GM12878 (cell line): ENCODE measurements at regions not wholly inside any gene's neighbourhood (a gene's known extent, or its start where the extent isn't known, plus 50 kb on each side); places are given as distances from the start of the nearest gene placed in this dataset.

ENCODE experiments used
- ATAC-seq: fragments of 200-7000 bp; cut with Tn5 transposase; 3 replicates; pipeline ENCODE4 v1.9.1; 2020; ENCODE audit warnings: mild to moderate bottlenecking, moderate library complexity
- BruUV-seq: library from RNA; stranded (reverse); fragments of 400-500 nt; replicated peaks from 2 replicates; lab custom pipeline; 2021; lab: Mats Ljungman, UMichigan
- CTCF ChIA-PET: fragments of 300-600 bp; sonication (Branson Sonifier 250); formaldehyde crosslinking; extraction: SDS; loops from one replicate; lab custom pipeline; 2021; ENCODE audit warnings: inconsistent platforms; lab: Yijun Ruan, JAX
- POLR2A ChIA-PET: fragments of 350-600 bp; formaldehyde crosslinking; extraction: SDS; loops from one replicate; lab custom pipeline; 2021; ENCODE audit warnings: inconsistent platforms; lab: Charles Lee
- RAD21 ChIA-PET: fragments of 300-600 bp; sonication (Branson Sonifier 250); formaldehyde crosslinking; loops from one replicate; lab custom pipeline; 2023; ENCODE audit warnings: antibody characterized with exemption; ENCODE audit not compliant: unreplicated experiment; lab: Charles Lee
- SMC1A ChIA-PET: fragments of 300-600 bp; sonication (Branson Sonifier 250); formaldehyde crosslinking; loops from one replicate; lab custom pipeline; 2023; ENCODE audit not compliant: unreplicated experiment, uncharacterized antibody; lab: Charles Lee
- DNase-seq: peaks from one replicate; pipeline ENCODE4 v3.0.0-alpha.2; 2011; ENCODE audit warnings: low read depth, low spot score
- FAIRE-seq: peaks from 3 replicates; lab custom pipeline; 2011; peaks lifted over from hg19 to GRCh38; lab: Jason Lieb, UNC
- H2AFZ ChIP-seq: 2 replicates; pipeline ENCODE4 v1.6.0; 2011; ENCODE audit warnings: low read depth, low read length, control low read depth; ENCODE audit not compliant: control insufficient read depth
- H3K27ac ChIP-seq: 2 replicates; pipeline ENCODE4 v1.5.1; 2011; ENCODE audit warnings: control low read depth; ENCODE audit not compliant: control insufficient read depth, insufficient read depth
- H3K27me3 ChIP-seq, 2 experiments: replicated peaks in 1 of 2; 2 replicates each; pipeline versions ENCODE4 v1.6.0 to v1.6.1; 2011; ENCODE audit warnings: low read length in 1 of 2; ENCODE audit not compliant: control insufficient read depth in 2 of 2, insufficient read depth in 2 of 2
- H3K36me3 ChIP-seq, 2 experiments: 2 replicates each; pipeline ENCODE4 v1.5.1; 2011; ENCODE audit warnings: low read length in 1 of 2; ENCODE audit not compliant: control insufficient read depth in 2 of 2, insufficient read depth in 2 of 2
- H3K4me1 ChIP-seq: 2 replicates; pipeline ENCODE4 v1.6.1; 2011; ENCODE audit warnings: mild to moderate bottlenecking, low read length, moderate library complexity, mixed read lengths; ENCODE audit not compliant: control insufficient read depth, insufficient read depth
- H3K4me2 ChIP-seq: 2 replicates; pipeline ENCODE4 v1.6.0; 2011; ENCODE audit warnings: control low read depth; ENCODE audit not compliant: control insufficient read depth, insufficient read depth
- H3K4me3 ChIP-seq: fragments of 200-600 bp; sonication (generic); 2 replicates; pipeline ENCODE4 v1.5.1; 2016
- H3K79me2 ChIP-seq: 2 replicates; pipeline ENCODE4 v1.6.0; 2011; ENCODE audit warnings: low read length; ENCODE audit not compliant: control insufficient read depth, insufficient read depth
- H3K9ac ChIP-seq: 2 replicates; pipeline ENCODE4 v1.8.0; 2011; ENCODE audit warnings: low read length, control low read depth, mixed read lengths; ENCODE audit not compliant: control insufficient read depth, insufficient read depth
- H3K9me3 ChIP-seq: replicated peaks from 3 replicates; pipeline ENCODE4 v1.5.1; 2011; ENCODE audit warnings: mild to moderate bottlenecking, low read length; ENCODE audit not compliant: control insufficient read depth, insufficient read depth
- H4K20me1 ChIP-seq: 2 replicates; pipeline ENCODE4 v1.6.0; 2011; ENCODE audit not compliant: control insufficient read depth, insufficient read depth
- CREM ChIP-seq: IDR thresholded peaks from 2 replicates; pipeline ENCODE4 v1.6.1; 2014; ENCODE audit warnings: antibody characterized with exemption, low read depth
- DPF2 ChIP-seq: fragments of 450-650 bp; IDR thresholded peaks from 2 replicates; pipeline ENCODE4 v1.6.1; 2017; ENCODE audit warnings: mild to moderate bottlenecking
- ETV6 ChIP-seq, 2 experiments: fragments of 450-650 bp in 1 of 2; IDR thresholded peaks in 1 of 2; conservative IDR thresholded peaks in 1 of 2; 2 replicates each; pipeline ENCODE4 v1.6.1; 2014; ENCODE audit warnings: antibody characterized with exemption in 1 of 2, borderline replicate concordance in 1 of 2, low read depth in 1 of 2, mild to moderate bottlenecking in 1 of 2, moderate library complexity in 1 of 2
- IKZF2 ChIP-seq, 2 experiments: fragments of 450-650 bp; IDR thresholded peaks; 2 replicates each; pipeline ENCODE4 v1.6.1; 2017; ENCODE audit warnings: mild to moderate bottlenecking in 2 of 2, moderate library complexity in 2 of 2
- KDM1A ChIP-seq: fragments of 200-600 bp; sonication (generic); IDR thresholded peaks from 2 replicates; pipeline ENCODE4 v1.6.1; 2016; ENCODE audit warnings: borderline replicate concordance
- PAX5 ChIP-seq: IDR thresholded peaks from 2 replicates; pipeline ENCODE4 v1.6.1; 2011; ENCODE audit warnings: low read depth, low read length, borderline replicate concordance
- RB1 ChIP-seq: fragments of 450-650 bp; formaldehyde crosslinking; IDR thresholded peaks from 2 replicates; pipeline ENCODE4 v1.6.1; 2017; ENCODE audit warnings: mild to moderate bottlenecking, borderline replicate concordance
- SIX5 ChIP-seq: IDR thresholded peaks from 2 replicates; pipeline ENCODE4 v1.6.1; 2011; ENCODE audit warnings: mild to moderate bottlenecking, low read depth, low read length, moderate library complexity; ENCODE audit not compliant: severe bottlenecking
- SPI1 ChIP-seq: IDR thresholded peaks from 2 replicates; pipeline ENCODE4 v1.6.1; 2011; ENCODE audit warnings: low read depth, mild to moderate bottlenecking, low read length, moderate library complexity, borderline replicate concordance; ENCODE audit not compliant: insufficient read depth
- SREBF1 ChIP-seq: IDR thresholded peaks from 2 replicates; pipeline ENCODE4 v1.6.1; 2012; ENCODE audit warnings: mild to moderate bottlenecking, low read length
- TARDBP ChIP-seq: IDR thresholded peaks from 2 replicates; pipeline ENCODE4 v1.6.1; 2016; ENCODE audit warnings: borderline replicate concordance
- YBX1 ChIP-seq: fragments of 450-650 bp; IDR thresholded peaks from 2 replicates; pipeline ENCODE4 v1.6.1; 2016; ENCODE audit warnings: antibody characterized with exemption
- YY1 ChIP-seq: IDR thresholded peaks from 2 replicates; pipeline ENCODE4 v1.6.1; 2011; ENCODE audit warnings: low read depth, mild to moderate bottlenecking, low read length
- WGBS: methylation state at CpG from one replicate; pipeline ENCODE4 v1.1.6; 2016; ENCODE audit warnings: low lambda C conversion rate; ENCODE audit not compliant: insufficient replicate concordance, insufficient coverage; ENCODE audit errors: missing lambda C conversion rate; 5-methylcytosine and 5-hydroxymethylcytosine counted together
- in situ Hi-C: fragments of 300-500 bp; cut with MboI; formaldehyde crosslinking; loops from 9 replicates; pipeline ENCODE4 v1.14.3; 2018; ENCODE audit warnings: mixed read lengths
- intact Hi-C: fragments of 100-400 bp; cut with micrococcal nuclease; formaldehyde crosslinking; loops from one replicate; pipeline ENCODE4 v1.14.2; 2022; ENCODE audit not compliant: unreplicated experiment
- TF ChIP-seq, protein P1 (sequence below): IDR thresholded peaks from 2 replicates; pipeline ENCODE4 v1.6.1; 2012; ENCODE audit warnings: low read depth, low read length, improper control_type of control experiment
- TF ChIP-seq, protein P2 (sequence below): fragments of 450-650 bp; IDR thresholded peaks from 2 replicates; pipeline ENCODE4 v1.6.1; 2017; ENCODE audit warnings: mild to moderate bottlenecking, low read depth, inconsistent platforms; ENCODE audit not compliant: poor library complexity, severe bottlenecking
- TF ChIP-seq, protein P3 (sequence below), 3 experiments: IDR thresholded peaks in 2 of 3; conservative IDR thresholded peaks in 1 of 3; 2 replicates each; pipeline ENCODE4 v1.5.1; 2011; ENCODE audit warnings: low read depth in 3 of 3, low read length in 3 of 3, mild to moderate bottlenecking in 3 of 3, control low read depth in 2 of 3, moderate library complexity in 2 of 3, inconsistent platforms in 1 of 3, mixed read lengths in 1 of 3; ENCODE audit not compliant: control insufficient read depth in 2 of 3, insufficient read depth in 1 of 3; ENCODE audit errors: extremely low read depth in 1 of 3
- TF ChIP-seq, protein P4 (sequence below): IDR thresholded peaks from 2 replicates; pipeline ENCODE4 v1.6.1; 2012; ENCODE audit warnings: low read depth, low read length, improper control_type of control experiment
- TF ChIP-seq, protein P5 (sequence below): IDR thresholded peaks from 2 replicates; pipeline ENCODE4 v1.6.1; 2012; ENCODE audit warnings: low read depth, low read length, improper control_type of control experiment

DNA sequence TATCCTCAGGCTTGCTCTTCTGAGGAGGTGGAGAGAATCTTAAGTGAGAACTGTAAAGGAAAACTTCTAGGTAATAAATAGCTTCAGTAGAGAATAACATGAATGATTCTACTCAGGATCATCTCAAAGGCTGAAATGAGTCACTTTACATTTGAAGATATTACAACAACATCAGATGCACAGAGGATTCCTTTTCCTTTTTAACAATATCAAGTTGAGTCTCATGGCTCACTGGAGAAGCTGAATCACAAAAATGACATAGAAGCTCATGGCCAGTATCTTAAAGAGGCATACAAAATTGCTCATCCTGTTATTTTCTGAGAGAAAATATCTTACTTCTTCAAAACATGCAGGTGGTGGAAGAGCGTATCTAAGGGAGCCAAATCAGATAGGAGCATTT is 72.5 kb upstream of the EMCN start:
- Histone ChIP-seq H3K27me3 (no peaks in the 10 kb centered on the region), H3K4me2 (no peak overlapping the region), H3K79me2 (no peaks in the 10 kb centered on the region), H3K9me3 (no peaks in the 10 kb centered on the region), H3K9ac (no peak overlapping the region), H3K36me3 (no peaks in the 10 kb centered on the region), H4K20me1 (no peaks in the 10 kb centered on the region), H2AFZ (no peak overlapping the region), H3K27ac (no peak overlapping the region), H3K4me3 (no peak overlapping the region), H3K4me1 (no peaks in the 10 kb centered on the region)
- TF ChIP-seq, protein P1, sequence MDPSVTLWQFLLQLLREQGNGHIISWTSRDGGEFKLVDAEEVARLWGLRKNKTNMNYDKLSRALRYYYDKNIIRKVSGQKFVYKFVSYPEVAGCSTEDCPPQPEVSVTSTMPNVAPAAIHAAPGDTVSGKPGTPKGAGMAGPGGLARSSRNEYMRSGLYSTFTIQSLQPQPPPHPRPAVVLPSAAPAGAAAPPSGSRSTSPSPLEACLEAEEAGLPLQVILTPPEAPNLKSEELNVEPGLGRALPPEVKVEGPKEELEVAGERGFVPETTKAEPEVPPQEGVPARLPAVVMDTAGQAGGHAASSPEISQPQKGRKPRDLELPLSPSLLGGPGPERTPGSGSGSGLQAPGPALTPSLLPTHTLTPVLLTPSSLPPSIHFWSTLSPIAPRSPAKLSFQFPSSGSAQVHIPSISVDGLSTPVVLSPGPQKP, result no peak
- TF ChIP-seq, protein P2, sequence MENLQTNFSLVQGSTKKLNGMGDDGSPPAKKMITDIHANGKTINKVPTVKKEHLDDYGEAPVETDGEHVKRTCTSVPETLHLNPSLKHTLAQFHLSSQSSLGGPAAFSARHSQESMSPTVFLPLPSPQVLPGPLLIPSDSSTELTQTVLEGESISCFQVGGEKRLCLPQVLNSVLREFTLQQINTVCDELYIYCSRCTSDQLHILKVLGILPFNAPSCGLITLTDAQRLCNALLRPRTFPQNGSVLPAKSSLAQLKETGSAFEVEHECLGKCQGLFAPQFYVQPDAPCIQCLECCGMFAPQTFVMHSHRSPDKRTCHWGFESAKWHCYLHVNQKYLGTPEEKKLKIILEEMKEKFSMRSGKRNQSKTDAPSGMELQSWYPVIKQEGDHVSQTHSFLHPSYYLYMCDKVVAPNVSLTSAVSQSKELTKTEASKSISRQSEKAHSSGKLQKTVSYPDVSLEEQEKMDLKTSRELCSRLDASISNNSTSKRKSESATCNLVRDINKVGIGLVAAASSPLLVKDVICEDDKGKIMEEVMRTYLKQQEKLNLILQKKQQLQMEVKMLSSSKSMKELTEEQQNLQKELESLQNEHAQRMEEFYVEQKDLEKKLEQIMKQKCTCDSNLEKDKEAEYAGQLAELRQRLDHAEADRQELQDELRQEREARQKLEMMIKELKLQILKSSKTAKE, result no peak
- TF ChIP-seq YY1 (no peak), PAX5 (no peak), ETV6 (conservative IDR thresholded peaks at IDR 0.05 in 1 of 2, IDR thresholded peaks at IDR 0.05 in 1 of 2; ENCODE audit: borderline replicate concordance in 1 of 2, low read depth in 1 of 2) (no peak), TARDBP (no peak), CREM (no peak), RB1 (no peak), KDM1A (no peak), IKZF2 (IDR thresholded peaks at IDR 0.05) (no peak), SIX5 (no peak), DPF2 (no peak), SREBF1 (no peak), YBX1 (no peak), SPI1 (no peak)
- TF ChIP-seq, protein P3, sequence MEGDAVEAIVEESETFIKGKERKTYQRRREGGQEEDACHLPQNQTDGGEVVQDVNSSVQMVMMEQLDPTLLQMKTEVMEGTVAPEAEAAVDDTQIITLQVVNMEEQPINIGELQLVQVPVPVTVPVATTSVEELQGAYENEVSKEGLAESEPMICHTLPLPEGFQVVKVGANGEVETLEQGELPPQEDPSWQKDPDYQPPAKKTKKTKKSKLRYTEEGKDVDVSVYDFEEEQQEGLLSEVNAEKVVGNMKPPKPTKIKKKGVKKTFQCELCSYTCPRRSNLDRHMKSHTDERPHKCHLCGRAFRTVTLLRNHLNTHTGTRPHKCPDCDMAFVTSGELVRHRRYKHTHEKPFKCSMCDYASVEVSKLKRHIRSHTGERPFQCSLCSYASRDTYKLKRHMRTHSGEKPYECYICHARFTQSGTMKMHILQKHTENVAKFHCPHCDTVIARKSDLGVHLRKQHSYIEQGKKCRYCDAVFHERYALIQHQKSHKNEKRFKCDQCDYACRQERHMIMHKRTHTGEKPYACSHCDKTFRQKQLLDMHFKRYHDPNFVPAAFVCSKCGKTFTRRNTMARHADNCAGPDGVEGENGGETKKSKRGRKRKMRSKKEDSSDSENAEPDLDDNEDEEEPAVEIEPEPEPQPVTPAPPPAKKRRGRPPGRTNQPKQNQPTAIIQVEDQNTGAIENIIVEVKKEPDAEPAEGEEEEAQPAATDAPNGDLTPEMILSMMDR (IDR thresholded peaks at IDR 0.05 in 2 of 3, conservative IDR thresholded peaks at IDR 0.05 in 1 of 3; ENCODE audit: control insufficient read depth in 2 of 3, extremely low read depth in 1 of 3, insufficient read depth in 1 of 3, low read depth in 3 of 3, low read length in 3 of 3), result no peak
- TF ChIP-seq, protein P4, sequence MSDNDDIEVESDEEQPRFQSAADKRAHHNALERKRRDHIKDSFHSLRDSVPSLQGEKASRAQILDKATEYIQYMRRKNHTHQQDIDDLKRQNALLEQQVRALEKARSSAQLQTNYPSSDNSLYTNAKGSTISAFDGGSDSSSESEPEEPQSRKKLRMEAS, result no peak
- TF ChIP-seq, protein P5, sequence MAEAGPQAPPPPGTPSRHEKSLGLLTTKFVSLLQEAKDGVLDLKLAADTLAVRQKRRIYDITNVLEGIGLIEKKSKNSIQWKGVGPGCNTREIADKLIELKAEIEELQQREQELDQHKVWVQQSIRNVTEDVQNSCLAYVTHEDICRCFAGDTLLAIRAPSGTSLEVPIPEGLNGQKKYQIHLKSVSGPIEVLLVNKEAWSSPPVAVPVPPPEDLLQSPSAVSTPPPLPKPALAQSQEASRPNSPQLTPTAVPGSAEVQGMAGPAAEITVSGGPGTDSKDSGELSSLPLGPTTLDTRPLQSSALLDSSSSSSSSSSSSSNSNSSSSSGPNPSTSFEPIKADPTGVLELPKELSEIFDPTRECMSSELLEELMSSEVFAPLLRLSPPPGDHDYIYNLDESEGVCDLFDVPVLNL, result no peak
- POLR2A ChIA-PET, result no interaction called here
- no TSS peak for BruUV-seq
- 10% methylated on average over 1 of the region's 1 CpG for WGBS
- FAIRE-seq (no peak), DNase-seq (no peak), ATAC-seq (no peak)
- SMC1A ChIA-PET, result no interaction called here
- in situ Hi-C loops (no loop called here), intact Hi-C loops (no loop called here)
- RAD21 ChIA-PET, result no interaction called here
- CTCF ChIA-PET, result no interaction called here
